Esophagus (tissue), 2 donors: ENCODE measurements at regions not wholly inside any gene's neighbourhood (a gene's known extent, or its start where the extent isn't known, plus 50 kb on each side); places are given as distances from the start of the nearest gene placed in this dataset.

Experiments
- H3K27ac ChIP-seq, 2 donors: one replicate each; pipeline ENCODE4 v1.5.1; 2013; ENCODE audit warnings: low read depth in 2 of 2, mild to moderate bottlenecking in 2 of 2, inconsistent platforms in 1 of 2, low read length in 1 of 2, moderate library complexity in 1 of 2
- H3K27me3 ChIP-seq, 2 donors: one replicate each; pipeline ENCODE4 v1.6.1; 2013; ENCODE audit warnings: low read length in 2 of 2, control low read depth in 1 of 2, mild to moderate bottlenecking in 1 of 2; ENCODE audit not compliant: insufficient read depth in 2 of 2, control insufficient read depth in 1 of 2
- H3K36me3 ChIP-seq, 2 donors: one replicate each; pipeline ENCODE4 v1.6.1; 2013; ENCODE audit warnings: low read length in 1 of 2; ENCODE audit not compliant: control insufficient read depth in 2 of 2, insufficient read depth in 2 of 2
- H3K4me1 ChIP-seq, 2 donors: one replicate each; pipeline ENCODE4 v1.6.1; 2013; ENCODE audit warnings: low read length in 1 of 2; ENCODE audit not compliant: control insufficient read depth in 2 of 2, insufficient read depth in 2 of 2
- H3K4me3 ChIP-seq, 2 donors: one replicate each; pipeline ENCODE4 v1.5.1; 2013; ENCODE audit warnings: low read length in 2 of 2, mild to moderate bottlenecking in 2 of 2, low read depth in 1 of 2, moderate library complexity in 1 of 2
- H3K9me3 ChIP-seq, 2 donors: one replicate each; pipeline ENCODE4 v1.6.1; 2013; ENCODE audit warnings: mild to moderate bottlenecking in 2 of 2, low read depth in 1 of 2, low read length in 1 of 2, moderate library complexity in 1 of 2; ENCODE audit not compliant: control insufficient read depth in 2 of 2, insufficient read depth in 1 of 2
- WGBS, 2 donors: extraction: QIAGEN DNeasy Blood & Tissue Kit; methylation state at CpG; one replicate each; pipeline ENCODE4 v1.1.7; 2013; 5-methylcytosine and 5-hydroxymethylcytosine counted together
- donor health status: healthy with polysubstance abuse.
- donor health status: Bipolar disorder and iron deficiency.

DNA sequence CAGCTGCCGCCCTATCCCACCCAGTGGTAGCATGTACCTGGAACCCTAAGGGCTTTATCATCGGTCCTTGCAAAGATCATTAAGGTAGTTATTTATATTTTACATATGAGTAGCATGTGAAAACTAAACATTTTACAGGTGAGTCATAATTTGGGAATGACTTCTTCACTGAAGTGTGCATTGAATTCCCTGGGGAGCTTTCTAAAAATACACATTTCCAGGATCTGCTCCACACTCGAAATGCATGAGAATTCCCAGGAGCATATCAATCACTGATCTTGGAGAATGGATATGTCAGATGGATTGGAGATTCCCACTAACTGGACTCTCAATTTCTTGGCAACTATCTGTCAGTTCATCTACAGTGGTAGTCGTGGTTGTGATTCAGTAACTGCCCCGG is 717.5 kb downstream of the IRX1 start:
- Histone ChIP-seq H3K27me3 (no peaks in the 10 kb centered on the region), H3K9me3 (no peaks in the 10 kb centered on the region), H3K27ac (no peak overlapping the region), H3K4me1 (no peaks in the 10 kb centered on the region), H3K4me3 (no peak overlapping the region), H3K36me3 (no peaks in the 10 kb centered on the region)
- WGBS, 2 donors, result 41 to 43% methylated on average over 5 of the region's 5 CpGs

DNA sequence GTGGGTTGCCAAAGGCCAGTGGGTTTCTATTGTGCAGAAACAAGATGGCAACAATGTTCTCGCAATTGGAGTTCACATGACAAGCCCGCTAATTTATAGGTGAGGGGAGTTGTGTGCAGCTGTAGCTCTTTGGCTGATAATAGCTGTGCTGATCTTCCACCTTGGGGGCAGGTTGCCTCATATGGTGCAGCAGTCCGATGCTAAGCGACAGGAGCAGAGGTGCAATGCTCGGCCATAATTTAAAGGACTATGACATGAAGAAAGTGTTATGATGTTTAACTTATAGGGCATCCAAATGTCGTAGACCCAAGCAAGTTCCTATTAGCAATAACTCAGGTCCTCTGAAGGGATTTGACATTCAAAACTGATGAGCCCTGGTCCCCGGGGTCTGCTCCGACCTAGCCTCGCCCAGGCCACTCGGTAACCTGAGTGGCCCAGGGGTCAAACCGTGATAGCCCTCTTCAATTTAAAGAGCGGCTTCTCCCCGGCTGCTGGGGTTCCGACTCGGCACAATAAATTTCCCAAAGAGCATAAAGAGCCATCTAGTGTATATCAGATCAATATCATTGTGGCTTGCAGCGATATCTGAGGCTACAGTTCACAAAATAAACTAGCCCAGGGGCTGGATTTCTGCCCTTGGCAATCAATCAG is 724.0 kb downstream of the IRX1 start:
- Histone ChIP-seq H3K27me3 (no peaks in the 10 kb centered on the region), H3K4me1 (no peaks in the 10 kb centered on the region)
- WGBS, 2 donors, result 82 to 85% methylated on average over 16 of the region's 16 CpGs

DNA sequence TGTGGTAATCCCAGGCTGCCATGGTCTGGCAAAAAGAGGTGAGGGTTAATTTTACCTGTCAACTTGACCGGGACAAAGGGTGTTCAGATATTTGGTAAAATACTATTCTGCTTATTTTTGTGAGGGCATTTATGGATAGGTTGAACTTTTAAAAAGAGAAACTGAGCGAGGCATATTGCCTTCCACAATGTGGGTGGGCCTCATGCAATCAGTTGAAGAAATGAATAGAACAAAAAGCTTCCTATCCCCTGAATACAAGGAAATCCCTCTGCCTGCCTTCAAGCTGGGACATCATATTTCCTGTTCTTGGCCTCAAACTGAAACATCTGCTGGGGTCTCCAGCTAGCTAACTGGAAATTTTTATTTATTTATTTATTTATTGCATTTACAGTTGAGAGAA is 734.7 kb downstream of the IRX1 start:
- H3K36me3 ChIP-seq, result no peaks in the 10 kb centered on the region
- no peaks in the 10 kb centered on the region for H3K4me1 ChIP-seq
- H3K27ac ChIP-seq, result no peak overlapping the region
- 84 to 88% methylated on average over 2 of the region's 2 CpGs for WGBS, 2 donors
- H3K27me3 ChIP-seq, result no peaks in the 10 kb centered on the region
- H3K4me3 ChIP-seq, result no peak overlapping the region
- H3K9me3 ChIP-seq, result no peaks in the 10 kb centered on the region

More for the DNA sequence above, 724.0 kb downstream of the IRX1 start:
- Histone ChIP-seq H3K9me3 (no peaks in the 10 kb centered on the region), H3K36me3 (no peaks in the 10 kb centered on the region), H3K27ac (no peak overlapping the region), H3K4me3 (no peak overlapping the region)

DNA sequence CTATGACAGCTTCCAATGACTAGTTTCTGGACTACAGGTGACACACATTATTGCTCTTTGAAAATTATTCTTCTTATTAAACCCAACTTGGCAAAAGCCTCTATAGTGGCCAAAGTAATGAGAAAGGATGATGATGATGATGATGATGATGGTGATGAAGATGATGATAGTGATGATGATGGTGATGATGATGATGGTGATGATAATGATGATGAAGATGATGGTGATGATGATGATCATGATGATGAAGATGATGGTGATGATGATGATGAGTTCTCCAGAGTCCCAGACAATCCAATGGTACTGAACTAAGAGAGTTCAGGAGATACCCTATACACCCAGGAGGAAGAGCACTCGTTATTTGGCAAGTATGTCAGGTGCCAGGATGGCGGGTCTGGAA is 739.4 kb downstream of the IRX1 start:
- H3K36me3 ChIP-seq, result no peaks in the 10 kb centered on the region
- H3K4me3 ChIP-seq, result no peak overlapping the region
- no peaks in the 10 kb centered on the region for H3K9me3 ChIP-seq
- H3K27me3 ChIP-seq, result no peaks in the 10 kb centered on the region
- no peak overlapping the region for H3K27ac ChIP-seq
- 50 to 79% methylated on average over 2 of the region's 2 CpGs for WGBS, 2 donors
- no peaks in the 10 kb centered on the region for H3K4me1 ChIP-seq

DNA sequence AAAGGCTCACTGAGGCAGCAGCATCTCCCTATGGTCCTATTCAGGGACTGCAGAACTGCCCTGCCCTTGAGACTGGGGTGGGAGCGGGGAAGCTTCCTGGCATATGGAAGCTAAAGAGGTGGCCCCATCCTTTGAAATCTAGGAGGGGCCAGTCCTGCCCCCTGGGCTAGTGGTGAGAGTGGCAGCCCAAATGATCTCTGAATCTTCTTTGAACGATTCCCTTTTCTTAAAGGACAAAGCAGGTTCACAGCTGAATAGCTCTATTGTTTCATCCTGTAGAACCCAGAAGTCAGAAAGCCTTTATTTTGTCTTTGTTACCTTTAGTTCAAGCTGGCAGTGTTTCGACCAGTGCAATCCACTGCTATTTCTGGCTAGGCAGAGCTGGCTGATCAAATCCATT is 741.9 kb downstream of the IRX1 start:
- WGBS, 2 donors, result 54 to 65% methylated on average over 3 of the region's 3 CpGs
- Histone ChIP-seq H3K27ac (no peak overlapping the region), H3K9me3 (no peaks in the 10 kb centered on the region), H3K36me3 (no peaks in the 10 kb centered on the region), H3K27me3 (no peaks in the 10 kb centered on the region), H3K4me3 (no peak overlapping the region), H3K4me1 (no peaks in the 10 kb centered on the region)

DNA sequence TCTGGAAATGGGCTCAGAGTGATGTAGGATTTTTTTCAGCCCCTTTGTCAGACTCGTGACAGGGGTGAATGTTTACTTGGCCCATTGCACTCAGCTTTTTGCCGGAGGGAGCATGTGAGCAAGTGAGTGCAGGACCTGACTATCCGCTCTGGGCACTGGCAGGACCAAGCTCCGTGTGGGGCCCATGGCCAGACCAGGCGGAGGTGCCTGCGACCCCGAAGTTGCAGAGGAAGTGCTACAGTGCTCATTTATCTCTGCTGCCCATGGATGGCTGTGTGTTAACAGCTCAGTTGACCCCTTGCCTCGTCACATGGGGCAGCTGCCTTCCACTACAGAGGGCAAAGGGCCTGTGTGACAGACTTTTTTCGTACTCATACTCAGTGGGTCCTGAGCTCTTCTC is 744.3 kb downstream of the IRX1 start:
- peaks cover 0 to 1% of the 10 kb centered on the region in 2 donors for H3K9me3 ChIP-seq
- no peak overlapping the region for H3K27ac ChIP-seq
- 66 to 79% methylated on average over 9 of the region's 9 CpGs for WGBS, 2 donors

DNA sequence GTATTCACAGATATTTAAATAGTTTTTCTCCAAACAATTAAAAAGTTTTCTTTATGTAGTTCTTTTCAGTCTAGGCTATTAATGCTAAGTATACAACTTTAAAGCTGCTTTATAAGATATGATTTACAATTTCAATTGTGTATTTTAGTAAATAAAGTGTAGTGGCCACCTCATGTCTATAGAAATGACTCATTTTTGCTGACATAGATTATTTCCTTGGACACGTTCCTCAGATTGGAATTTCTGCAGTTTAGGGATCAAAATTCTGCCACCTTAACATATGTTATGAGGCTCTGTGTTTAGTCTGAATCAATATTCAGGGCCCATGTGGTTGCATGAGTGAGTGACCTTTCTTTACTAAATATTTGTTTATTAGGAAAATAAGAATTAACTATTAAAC is 750.2 kb downstream of the IRX1 start:
- no peaks in the 10 kb centered on the region for H3K27me3 ChIP-seq
- no peaks in the 10 kb centered on the region for H3K4me1 ChIP-seq
- H3K36me3 ChIP-seq, result no peaks in the 10 kb centered on the region
- no peak overlapping the region for H3K27ac ChIP-seq
- peaks cover 0 to 2% of the 10 kb centered on the region in 2 donors for H3K9me3 ChIP-seq
- 46 to 47% methylated on average over 1 of the region's 1 CpG for WGBS, 2 donors
- no peak overlapping the region for H3K4me3 ChIP-seq

More for the DNA sequence above, 744.3 kb downstream of the IRX1 start:
- no peaks in the 10 kb centered on the region for H3K27me3 ChIP-seq
- H3K36me3 ChIP-seq, result no peaks in the 10 kb centered on the region
- H3K4me1 ChIP-seq, result no peaks in the 10 kb centered on the region
- no peak overlapping the region for H3K4me3 ChIP-seq

DNA sequence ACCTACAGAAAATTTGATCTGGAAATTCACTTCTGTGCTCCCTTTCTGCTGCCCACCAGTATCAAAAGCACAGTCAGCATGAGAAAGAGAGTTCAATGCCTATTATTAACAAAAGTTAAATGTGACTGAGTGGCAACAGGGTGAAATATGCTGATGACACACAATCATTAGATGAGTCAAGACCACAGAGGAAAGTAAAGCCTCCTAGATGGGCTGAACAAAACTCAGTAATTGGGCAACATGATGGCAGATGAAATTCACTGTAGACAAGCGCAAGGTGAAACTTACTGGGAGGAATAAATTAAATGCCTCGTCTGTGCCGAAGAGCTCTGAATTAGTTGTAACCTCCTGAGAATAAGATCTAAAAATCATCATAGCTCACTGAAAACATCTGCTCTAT is 752.8 kb downstream of the IRX1 start:
- no peaks in the 10 kb centered on the region for H3K4me1 ChIP-seq
- no peaks in the 10 kb centered on the region for H3K36me3 ChIP-seq
- 77 to 81% methylated on average over 3 of the region's 3 CpGs for WGBS, 2 donors
- H3K27ac ChIP-seq, result no peak overlapping the region
- peaks cover 0 to 2% of the 10 kb centered on the region in 2 donors for H3K9me3 ChIP-seq
- no peak overlapping the region for H3K4me3 ChIP-seq
- H3K27me3 ChIP-seq, result no peaks in the 10 kb centered on the region

DNA sequence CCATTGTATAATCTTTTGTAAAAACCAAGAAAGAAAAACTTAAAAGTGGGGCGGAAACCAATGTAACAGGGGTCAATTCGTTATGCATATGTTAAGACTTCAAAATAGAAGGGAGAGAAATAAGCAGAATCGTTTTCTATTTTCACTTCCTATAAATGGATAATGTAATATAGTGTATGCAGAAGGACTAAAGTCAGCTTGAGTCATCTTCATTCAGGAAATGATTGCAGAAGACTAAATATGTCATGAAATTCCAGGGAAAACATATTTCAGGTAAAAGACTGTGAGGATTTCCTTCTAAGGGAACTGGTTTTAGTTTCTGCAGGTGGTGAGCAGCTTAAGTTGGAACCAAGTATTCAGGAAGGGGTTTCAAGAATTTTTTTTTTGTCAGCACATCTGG is 753.3 kb downstream of the IRX1 start:
- no peaks in the 10 kb centered on the region for H3K36me3 ChIP-seq
- H3K9me3 ChIP-seq, result peaks cover 0 to 2% of the 10 kb centered on the region in 2 donors
- WGBS, 2 donors, result 62 to 70% methylated on average over 3 of the region's 3 CpGs
- H3K27ac ChIP-seq, result no peak overlapping the region
- no peak overlapping the region for H3K4me3 ChIP-seq
- no peaks in the 10 kb centered on the region for H3K4me1 ChIP-seq
- no peaks in the 10 kb centered on the region for H3K27me3 ChIP-seq

DNA sequence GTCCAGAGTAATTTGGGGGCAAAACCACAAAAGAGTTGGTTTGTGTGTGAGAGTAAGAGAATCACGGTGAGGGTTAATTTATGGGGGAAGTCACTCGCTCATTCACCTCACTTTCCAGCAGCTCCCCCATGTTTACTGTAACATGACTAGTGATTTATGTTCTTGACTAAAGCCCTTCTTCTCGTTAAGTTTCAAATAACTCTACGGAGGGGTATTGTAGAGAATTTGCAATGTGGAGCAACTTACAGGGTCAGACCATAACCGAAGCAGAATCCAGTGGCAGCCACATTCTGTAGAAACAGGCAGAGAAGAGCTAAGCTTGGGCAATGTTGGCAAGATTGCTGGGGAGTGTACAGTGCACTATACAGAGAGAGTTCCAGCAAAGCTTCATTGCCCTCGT is 760.6 kb downstream of the IRX1 start:
- H3K4me1 ChIP-seq, result no peaks in the 10 kb centered on the region
- no peak overlapping the region for H3K4me3 ChIP-seq
- H3K36me3 ChIP-seq, result no peaks in the 10 kb centered on the region
- H3K27me3 ChIP-seq, result no peaks in the 10 kb centered on the region
- H3K27ac ChIP-seq, result no peak overlapping the region
- peaks cover 0 to 5% of the 10 kb centered on the region in 2 donors for H3K9me3 ChIP-seq
- 61 to 65% methylated on average over 6 of the region's 6 CpGs for WGBS, 2 donors
